Neural cell (in vitro differentiated cells): ENCODE measurements at regions not wholly inside any gene's neighbourhood (a gene's known extent, or its start where the extent isn't known, plus 50 kb on each side); places are given as distances from the start of the nearest gene placed in this dataset.

Experiments
- H2AFZ ChIP-seq: fragments of 200-600, 300-800 bp; sonication (generic), shearing (Covaris generic); 2 replicates; pipeline ENCODE4 v1.6.0; 2014; ENCODE audit warnings: low read depth, mild to moderate bottlenecking, antibody characterized with exemption, low read length, moderate library complexity
- H3F3A ChIP-seq: fragments of 200-600 bp; shearing (Covaris generic); 2 replicates; pipeline ENCODE4 v1.6.1; 2016; ENCODE audit warnings: mild to moderate bottlenecking, moderate library complexity, mixed read lengths, antibody characterized with exemption, low read length; ENCODE audit not compliant: insufficient read depth, poor library complexity, severe bottlenecking
- H3K27ac ChIP-seq: fragments of 200-600, 300-800 bp; sonication (generic), shearing (Covaris generic); 2 replicates; pipeline ENCODE4 v1.5.1; 2014; ENCODE audit warnings: mild to moderate bottlenecking, low read length, moderate library complexity
- H3K27me3 ChIP-seq: fragments of 300-800, 200-600 bp; sonication (generic), shearing (Covaris generic); 2 replicates; pipeline ENCODE4 v1.6.0; 2014; ENCODE audit warnings: mild to moderate bottlenecking, low read depth, low read length, moderate library complexity; ENCODE audit not compliant: insufficient read depth
- H3K36me3 ChIP-seq: fragments of 300-800, 200-600 bp; sonication (generic), shearing (Covaris generic); 2 replicates; pipeline ENCODE4 v1.5.1; 2014; ENCODE audit warnings: mild to moderate bottlenecking, antibody characterized with exemption, low read length, moderate library complexity; ENCODE audit not compliant: insufficient read depth
- H3K4me2 ChIP-seq: fragments of 300-800, 200-600 bp; sonication (generic), shearing (Covaris generic); 2 replicates; pipeline ENCODE4 v1.6.0; 2014; ENCODE audit warnings: mild to moderate bottlenecking, low read length
- H3K4me3 ChIP-seq: fragments of 300-800, 200-600 bp; sonication (generic), shearing (Covaris generic); 2 replicates; pipeline ENCODE4 v1.5.1; 2014; ENCODE audit warnings: mild to moderate bottlenecking, low read length, moderate library complexity
- H3K79me2 ChIP-seq: fragments of 200-600 bp; shearing (Covaris generic); replicated peaks from 2 replicates; pipeline ENCODE4 v1.6.0; 2014; ENCODE audit warnings: mild to moderate bottlenecking, low read length, moderate library complexity; ENCODE audit not compliant: insufficient read depth
- H3K9ac ChIP-seq: fragments of 300-800, 200-600 bp; sonication (generic), shearing (Covaris generic); 2 replicates; pipeline ENCODE4 v1.6.1; 2016; ENCODE audit warnings: mild to moderate bottlenecking, low read length, mixed read lengths
- H3K9me2 ChIP-seq: fragments of 200-600 bp; shearing (Covaris generic); 2 replicates; pipeline ENCODE4 v1.6.1; 2016; ENCODE audit warnings: mild to moderate bottlenecking, low read length, mixed read lengths; ENCODE audit not compliant: insufficient read depth
- H3K9me3 ChIP-seq: fragments of 200-600, 300-800 bp; sonication (generic), shearing (Covaris generic); 2 replicates; pipeline ENCODE4 v1.6.1; 2016; ENCODE audit warnings: mild to moderate bottlenecking, mixed run types, low read length, moderate library complexity, mixed read lengths
- H4K20me1 ChIP-seq: fragments of 200-600 bp; shearing (Covaris generic); 2 replicates; pipeline ENCODE4 v1.6.1; 2016; ENCODE audit warnings: mild to moderate bottlenecking, mixed run types; ENCODE audit not compliant: insufficient read depth
- CTCF ChIP-seq: fragments of 450-650 bp; IDR thresholded peaks from 2 replicates; pipeline ENCODE4 v1.5.1; 2014; ENCODE audit warnings: antibody characterized with exemption, mild to moderate bottlenecking, moderate library complexity; ENCODE audit not compliant: poor library complexity, severe bottlenecking
- EP300 ChIP-seq: fragments of 450-650 bp; conservative IDR thresholded peaks from 2 replicates; pipeline ENCODE4 v1.6.1; 2014; ENCODE audit warnings: antibody characterized with exemption, mild to moderate bottlenecking, moderate library complexity; ENCODE audit not compliant: poor library complexity, severe bottlenecking
- EZH2 ChIP-seq: fragments of 200-600, 300-800 bp; shearing (Covaris generic), sonication (generic); IDR thresholded peaks from 2 replicates; pipeline ENCODE4 v1.6.1; 2014; ENCODE audit warnings: antibody characterized with exemption, low read length, borderline replicate concordance, mild to moderate bottlenecking; ENCODE audit not compliant: insufficient read depth, poor library complexity, severe bottlenecking
- MXI1 ChIP-seq: fragments of 450-650 bp; conservative IDR thresholded peaks from 2 replicates; pipeline ENCODE4 v1.6.1; 2014; ENCODE audit warnings: antibody characterized with exemption, mild to moderate bottlenecking; ENCODE audit not compliant: poor library complexity, severe bottlenecking
- POLR2AphosphoS5 ChIP-seq: IDR thresholded peaks from 2 replicates; pipeline ENCODE4 v1.6.1; 2012
- RAD21 ChIP-seq: fragments of 450-650 bp; conservative IDR thresholded peaks from 2 replicates; pipeline ENCODE4 v1.6.1; 2014; ENCODE audit warnings: antibody characterized with exemption, mild to moderate bottlenecking, moderate library complexity
- SMC3 ChIP-seq: fragments of 450-650 bp; conservative IDR thresholded peaks from 2 replicates; pipeline ENCODE4 v1.6.1; 2014; ENCODE audit warnings: antibody characterized with exemption, mild to moderate bottlenecking, moderate library complexity; ENCODE audit not compliant: poor library complexity
- TAF1 ChIP-seq: IDR thresholded peaks from 2 replicates; pipeline ENCODE4 v1.6.1; 2012; ENCODE audit warnings: low read depth
- TF ChIP-seq, protein P1 (sequence below): IDR thresholded peaks from 2 replicates; pipeline ENCODE4 v1.6.1; 2012; ENCODE audit warnings: borderline replicate concordance

DNA sequence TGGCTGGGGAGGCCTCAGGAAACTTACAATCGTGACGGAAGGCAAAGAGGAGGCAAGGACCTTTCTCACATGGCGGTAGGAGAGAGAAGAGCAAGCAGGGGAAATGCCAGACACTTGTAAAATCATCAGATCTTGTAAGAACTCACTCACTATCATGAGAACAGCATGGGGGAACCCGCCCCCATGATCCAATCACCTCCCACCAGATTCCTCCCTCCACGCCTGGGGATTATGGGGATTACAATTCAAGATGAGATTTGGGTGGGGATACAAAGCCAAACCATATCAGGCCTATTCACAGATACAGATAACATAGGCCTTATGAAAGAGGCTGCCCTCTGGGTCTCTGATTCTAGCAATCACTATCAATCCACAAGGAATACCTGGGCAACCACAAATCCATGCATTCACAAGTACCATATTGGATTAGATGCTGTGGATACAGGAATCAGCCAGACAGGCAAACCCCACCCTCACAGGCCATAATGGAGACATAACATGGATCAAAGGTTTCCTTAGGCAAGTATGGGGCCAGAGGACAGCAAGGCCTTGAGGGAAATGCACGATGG, 284.9 kb downstream of the SOX9 start:
- H3K79me2 ChIP-seq, result no peaks in the 10 kb centered on the region
- H4K20me1 ChIP-seq, result no peaks in the 10 kb centered on the region
- no peaks in the 10 kb centered on the region for H3K9me3 ChIP-seq
- H3K9me2 ChIP-seq, result no peaks in the 10 kb centered on the region
- H3K27me3 ChIP-seq, result no peaks in the 10 kb centered on the region
- no peak overlapping the region for H3K27ac ChIP-seq
- TF ChIP-seq EZH2 (no peak), CTCF (no peak), SMC3 (no peak), TAF1 (no peak), POLR2AphosphoS5 (no peak), EP300 (no peak), RAD21 (no peak), MXI1 (no peak)
- TF ChIP-seq, protein P1, sequence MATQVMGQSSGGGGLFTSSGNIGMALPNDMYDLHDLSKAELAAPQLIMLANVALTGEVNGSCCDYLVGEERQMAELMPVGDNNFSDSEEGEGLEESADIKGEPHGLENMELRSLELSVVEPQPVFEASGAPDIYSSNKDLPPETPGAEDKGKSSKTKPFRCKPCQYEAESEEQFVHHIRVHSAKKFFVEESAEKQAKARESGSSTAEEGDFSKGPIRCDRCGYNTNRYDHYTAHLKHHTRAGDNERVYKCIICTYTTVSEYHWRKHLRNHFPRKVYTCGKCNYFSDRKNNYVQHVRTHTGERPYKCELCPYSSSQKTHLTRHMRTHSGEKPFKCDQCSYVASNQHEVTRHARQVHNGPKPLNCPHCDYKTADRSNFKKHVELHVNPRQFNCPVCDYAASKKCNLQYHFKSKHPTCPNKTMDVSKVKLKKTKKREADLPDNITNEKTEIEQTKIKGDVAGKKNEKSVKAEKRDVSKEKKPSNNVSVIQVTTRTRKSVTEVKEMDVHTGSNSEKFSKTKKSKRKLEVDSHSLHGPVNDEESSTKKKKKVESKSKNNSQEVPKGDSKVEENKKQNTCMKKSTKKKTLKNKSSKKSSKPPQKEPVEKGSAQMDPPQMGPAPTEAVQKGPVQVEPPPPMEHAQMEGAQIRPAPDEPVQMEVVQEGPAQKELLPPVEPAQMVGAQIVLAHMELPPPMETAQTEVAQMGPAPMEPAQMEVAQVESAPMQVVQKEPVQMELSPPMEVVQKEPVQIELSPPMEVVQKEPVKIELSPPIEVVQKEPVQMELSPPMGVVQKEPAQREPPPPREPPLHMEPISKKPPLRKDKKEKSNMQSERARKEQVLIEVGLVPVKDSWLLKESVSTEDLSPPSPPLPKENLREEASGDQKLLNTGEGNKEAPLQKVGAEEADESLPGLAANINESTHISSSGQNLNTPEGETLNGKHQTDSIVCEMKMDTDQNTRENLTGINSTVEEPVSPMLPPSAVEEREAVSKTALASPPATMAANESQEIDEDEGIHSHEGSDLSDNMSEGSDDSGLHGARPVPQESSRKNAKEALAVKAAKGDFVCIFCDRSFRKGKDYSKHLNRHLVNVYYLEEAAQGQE, result no peak
- H3F3A ChIP-seq, result no peaks in the 10 kb centered on the region
- no peak overlapping the region for H3K4me3 ChIP-seq
- no peak overlapping the region for H3K9ac ChIP-seq
- no peak overlapping the region for H2AFZ ChIP-seq
- no peaks in the 10 kb centered on the region for H3K36me3 ChIP-seq
- H3K4me2 ChIP-seq, result no peak overlapping the region

GRCh38 chr17:72406498-72406897, 285.7 kb downstream of the SOX9 start:
- Histone ChIP-seq H3F3A (no peaks in the 10 kb centered on the region), H3K9ac (no peak overlapping the region), H3K9me3 (no peaks in the 10 kb centered on the region), H3K9me2 (no peaks in the 10 kb centered on the region), H4K20me1 (no peaks in the 10 kb centered on the region), H3K4me2 (no peak overlapping the region), H2AFZ (no peak overlapping the region), H3K36me3 (no peaks in the 10 kb centered on the region), H3K79me2 (no peaks in the 10 kb centered on the region), H3K27ac (no peak overlapping the region), H3K4me3 (no peak overlapping the region), H3K27me3 (no peaks in the 10 kb centered on the region)
- TF ChIP-seq TAF1 (no peak), EP300 (no peak), MXI1 (no peak), CTCF (no peak), RAD21 (no peak), SMC3 (no peak), EZH2 (no peak), POLR2AphosphoS5 (no peak)
- TF ChIP-seq, protein P1, result no peak
